NCI-H345 treated with DMSO at 0.1 percent for 48 hours (cell line): ENCODE measurements at regions not wholly inside any gene's neighbourhood (a gene's known extent, or its start where the extent isn't known, plus 50 kb on each side); places are given as distances from the start of the nearest gene placed in this dataset.
A peak's percentile ranks its signal among the peaks of the same experiment; 100 is the strongest.

Experiments
- DNase-seq: peaks from one replicate; lab custom pipeline; 2025; ENCODE audit not compliant: unreplicated experiment; lab: John Stamatoyannopoulos, UW

DNA sequence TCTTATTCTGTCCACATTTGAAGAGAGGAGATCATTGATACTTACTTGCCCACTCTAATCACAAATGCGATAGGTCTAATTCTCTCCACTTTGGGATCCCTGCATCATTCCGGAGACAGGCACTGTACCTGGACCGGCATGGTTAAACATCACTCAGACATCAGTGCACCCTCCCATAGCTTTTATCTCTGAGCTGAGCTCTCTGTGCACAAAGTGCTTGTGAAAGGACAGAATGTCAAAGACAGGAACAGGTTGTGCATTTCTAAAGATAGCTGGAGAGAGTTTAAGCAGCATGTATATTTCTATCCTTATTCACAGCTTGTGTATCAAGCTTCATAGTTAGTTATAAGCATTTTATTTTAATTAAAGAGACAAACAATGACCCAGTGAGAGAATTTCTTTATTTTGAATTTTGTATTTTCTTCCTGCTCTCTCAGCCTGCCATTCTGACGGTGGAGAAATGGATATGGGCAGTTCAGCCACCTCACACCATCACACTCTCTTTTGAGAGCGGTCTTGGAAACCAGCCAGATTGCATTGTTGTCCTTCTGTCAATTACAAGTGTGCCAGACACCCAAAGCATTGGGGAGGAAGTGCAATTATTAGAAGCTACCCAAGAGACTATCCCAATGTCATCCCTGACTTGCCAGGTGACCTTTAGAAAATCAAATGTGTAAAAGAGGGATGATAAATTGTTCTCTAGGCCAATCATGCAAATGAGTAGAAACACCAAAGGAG lies 65.2 kb upstream of the CHL1 start:
- peak; percentile 40 for DNase-seq

- no peak for DNase-seq
These were observed 64.2 kb upstream of the CHL1 start for GRCh38 chr3:132378-132777.

DNA sequence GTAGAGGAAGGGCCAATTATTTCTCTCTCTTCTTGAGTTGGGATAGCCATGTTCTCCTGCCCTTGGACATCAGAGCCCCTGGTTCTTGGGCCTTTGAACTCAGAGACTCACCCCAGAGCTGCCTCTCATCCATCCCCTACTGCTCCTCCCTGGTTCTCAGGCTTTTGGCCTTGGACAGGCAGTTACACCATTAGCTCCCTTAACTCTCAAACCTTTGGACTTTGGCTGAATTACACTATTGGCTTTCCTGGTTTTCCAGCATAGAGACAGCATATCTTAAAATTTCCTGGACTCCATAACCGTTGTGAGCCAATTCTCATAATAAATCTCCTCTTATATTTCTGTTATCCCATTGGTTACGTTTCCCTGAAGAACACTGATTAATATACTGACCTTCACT lies 63.7 kb upstream of the CHL1 start:
- no peak for DNase-seq

GRCh38 chr3:140748-141330 lies 55.7 kb upstream of the CHL1 start:
- DNase-seq, result no peak
